ENCODE measurements at regions not wholly inside any gene's neighbourhood (a gene's known extent, or its start where the extent isn't known, plus 50 kb on each side); places are given as distances from the start of the nearest gene placed in this dataset.
"Not testable (repeated sequence)": the region's sequence is repeated elsewhere in the genome, so short reads cannot be mapped to it uniquely, and the experiment has no call there.

GRCh38 chr14:105855246-105855892, 329.0 kb downstream of the TMEM121 start:
- Histone ChIP-seq H3K27me3 (replicated peaks; ENCODE audit: control insufficient read depth, insufficient read depth, low read length) (no peaks in the 10 kb centered on the region), H3K4me3 (ENCODE audit: low read length) (no peak overlapping the region), H3K9ac (ENCODE audit: low read length) (no peak overlapping the region), H3K4me1 (ENCODE audit: control insufficient read depth, insufficient read depth, low read length) (no peaks in the 10 kb centered on the region), H3K9me3 (ENCODE audit: control insufficient read depth, low read length) (no peaks in the 10 kb centered on the region), H3K36me3 (ENCODE audit: control insufficient read depth, insufficient read depth, low read length, severe bottlenecking) (no peaks in the 10 kb centered on the region)
- DNase-seq (ENCODE audit: low read depth), result no peak

- no peaks in the 10 kb centered on the region for H3K9me3 ChIP-seq (ENCODE audit: control insufficient read depth, low read length)
- no peaks in the 10 kb centered on the region for H3K27me3 ChIP-seq (replicated peaks; ENCODE audit: control insufficient read depth, insufficient read depth, low read length)
- no peaks in the 10 kb centered on the region for H3K4me1 ChIP-seq (ENCODE audit: control insufficient read depth, insufficient read depth, low read length)
- no peak overlapping the region for H3K9ac ChIP-seq (ENCODE audit: low read length)
- no peak overlapping the region for H3K4me3 ChIP-seq (ENCODE audit: low read length)
- DNase-seq (ENCODE audit: low read depth), result no peak
- no peaks in the 10 kb centered on the region for H3K36me3 ChIP-seq (ENCODE audit: control insufficient read depth, insufficient read depth, low read length, severe bottlenecking)
Measured at GRCh38 chr14:105855893-105856675, 329.7 kb downstream of the TMEM121 start.

- DNase-seq (ENCODE audit: low read depth), result no peak
- Histone ChIP-seq H3K36me3 (ENCODE audit: control insufficient read depth, insufficient read depth, low read length, severe bottlenecking) (no peaks in the 10 kb centered on the region), H3K4me3 (ENCODE audit: low read length) (no peak overlapping the region), H3K27me3 (replicated peaks; ENCODE audit: control insufficient read depth, insufficient read depth, low read length) (no peaks in the 10 kb centered on the region), H3K9ac (ENCODE audit: low read length) (no peak overlapping the region), H3K4me1 (ENCODE audit: control insufficient read depth, insufficient read depth, low read length) (no peaks in the 10 kb centered on the region), H3K9me3 (ENCODE audit: control insufficient read depth, low read length) (no peaks in the 10 kb centered on the region)
Measured at GRCh38 chr14:105856676-105857219, 330.4 kb downstream of the TMEM121 start.

- Histone ChIP-seq H3K4me1 (ENCODE audit: control insufficient read depth, insufficient read depth, low read length) (no peaks in the 10 kb centered on the region), H3K4me3 (ENCODE audit: low read length) (no peak overlapping the region), H3K9me3 (ENCODE audit: control insufficient read depth, low read length) (no peaks in the 10 kb centered on the region), H3K27me3 (replicated peaks; ENCODE audit: control insufficient read depth, insufficient read depth, low read length) (no peaks in the 10 kb centered on the region), H3K36me3 (ENCODE audit: control insufficient read depth, insufficient read depth, low read length, severe bottlenecking) (no peaks in the 10 kb centered on the region), H3K9ac (ENCODE audit: low read length) (no peak overlapping the region)
- no peak for DNase-seq (ENCODE audit: low read depth)
Measured at GRCh38 chr14:105857220-105857825, 330.9 kb downstream of the TMEM121 start.

- Histone ChIP-seq H3K27me3 (replicated peaks; ENCODE audit: control insufficient read depth, insufficient read depth, low read length) (no peaks in the 10 kb centered on the region), H3K4me3 (ENCODE audit: low read length) (no peak overlapping the region), H3K9me3 (ENCODE audit: control insufficient read depth, low read length) (no peaks in the 10 kb centered on the region), H3K9ac (ENCODE audit: low read length) (no peak overlapping the region), H3K4me1 (ENCODE audit: control insufficient read depth, insufficient read depth, low read length) (no peaks in the 10 kb centered on the region), H3K36me3 (ENCODE audit: control insufficient read depth, insufficient read depth, low read length, severe bottlenecking) (no peaks in the 10 kb centered on the region)
- DNase-seq (ENCODE audit: low read depth), result no peak
Measured at GRCh38 chr14:105857826-105858675, 331.7 kb downstream of the TMEM121 start.

- Histone ChIP-seq H3K4me1 (ENCODE audit: control insufficient read depth, insufficient read depth, low read length) (no peaks in the 10 kb centered on the region), H3K9ac (ENCODE audit: low read length) (no peak overlapping the region), H3K36me3 (ENCODE audit: control insufficient read depth, insufficient read depth, low read length, severe bottlenecking) (no peaks in the 10 kb centered on the region), H3K27me3 (replicated peaks; ENCODE audit: control insufficient read depth, insufficient read depth, low read length) (no peaks in the 10 kb centered on the region), H3K9me3 (ENCODE audit: control insufficient read depth, low read length) (no peaks in the 10 kb centered on the region), H3K4me3 (ENCODE audit: low read length) (no peak overlapping the region)
- no peak for DNase-seq (ENCODE audit: low read depth)
Measured at GRCh38 chr14:105858676-105859025, 332.3 kb downstream of the TMEM121 start.

GRCh38 chr14:105859073-105859716, 332.8 kb downstream of the TMEM121 start:
- DNase-seq (ENCODE audit: low read depth); H3K9ac ChIP-seq (ENCODE audit: low read length); H3K4me1 ChIP-seq (ENCODE audit: control insufficient read depth, insufficient read depth, low read length); H3K4me3 ChIP-seq (ENCODE audit: low read length); H3K9me3 ChIP-seq (ENCODE audit: control insufficient read depth, low read length); H3K27me3 ChIP-seq (replicated peaks; ENCODE audit: control insufficient read depth, insufficient read depth, low read length); H3K36me3 ChIP-seq (ENCODE audit: control insufficient read depth, insufficient read depth, low read length, severe bottlenecking): not testable (repeated sequence)

GRCh38 chr14:105859717-105860614, 333.6 kb downstream of the TMEM121 start:
- Histone ChIP-seq H3K4me3 (ENCODE audit: low read length) (no peak overlapping the region), H3K27me3 (replicated peaks; ENCODE audit: control insufficient read depth, insufficient read depth, low read length) (no peaks in the 10 kb centered on the region), H3K4me1 (ENCODE audit: control insufficient read depth, insufficient read depth, low read length) (no peaks in the 10 kb centered on the region), H3K36me3 (ENCODE audit: control insufficient read depth, insufficient read depth, low read length, severe bottlenecking) (no peaks in the 10 kb centered on the region), H3K9me3 (ENCODE audit: control insufficient read depth, low read length) (no peaks in the 10 kb centered on the region), H3K9ac (ENCODE audit: low read length) (no peak overlapping the region)
- no peak for DNase-seq (ENCODE audit: low read depth)

- Histone ChIP-seq H3K27me3 (replicated peaks; ENCODE audit: control insufficient read depth, insufficient read depth, low read length) (no peaks in the 10 kb centered on the region), H3K9ac (ENCODE audit: low read length) (no peak overlapping the region), H3K4me1 (ENCODE audit: control insufficient read depth, insufficient read depth, low read length) (no peaks in the 10 kb centered on the region), H3K36me3 (ENCODE audit: control insufficient read depth, insufficient read depth, low read length, severe bottlenecking) (no peaks in the 10 kb centered on the region), H3K4me3 (ENCODE audit: low read length) (no peak overlapping the region), H3K9me3 (ENCODE audit: control insufficient read depth, low read length) (no peaks in the 10 kb centered on the region)
- no peak for DNase-seq (ENCODE audit: low read depth)
Measured at GRCh38 chr14:105860615-105861580, 334.5 kb downstream of the TMEM121 start.
